Neural progenitor cell (in vitro differentiated cells): ENCODE measurements at regions not wholly inside any gene's neighbourhood (a gene's known extent, or its start where the extent isn't known, plus 50 kb on each side); places are given as distances from the start of the nearest gene placed in this dataset.

Experiments used
- DNase-seq: peaks from one replicate; pipeline ENCODE4 v3.0.0-alpha.2; 2016; ENCODE audit warnings: low spot score
- H2AFZ ChIP-seq: fragments of 200-600 bp; sonication (generic); replicated peaks from 2 replicates; pipeline ENCODE4 v1.6.1; 2016; ENCODE audit warnings: antibody characterized with exemption
- H3F3A ChIP-seq: fragments of 200-600 bp; sonication (generic); 2 replicates; pipeline ENCODE4 v1.6.1; 2016; ENCODE audit warnings: antibody characterized with exemption, low read depth
- H3K27ac ChIP-seq: fragments of 200-600 bp; sonication (generic); 2 replicates; pipeline ENCODE4 v1.5.1; 2016; ENCODE audit warnings: mild to moderate bottlenecking
- H3K27me3 ChIP-seq: fragments of 200-600 bp; sonication (generic); 2 replicates; pipeline ENCODE4 v1.6.1; 2016; ENCODE audit warnings: mild to moderate bottlenecking, moderate library complexity
- H3K36me3 ChIP-seq: fragments of 200-600 bp; sonication (generic); 2 replicates; pipeline ENCODE4 v1.5.1; 2016
- H3K4me1 ChIP-seq: fragments of 200-600 bp; sonication (generic); 2 replicates; pipeline ENCODE4 v1.6.1; 2016; ENCODE audit warnings: mixed run types
- H3K4me2 ChIP-seq: fragments of 200-600 bp; sonication (generic); 2 replicates; pipeline ENCODE4 v1.6.1; 2016
- H3K4me3 ChIP-seq: fragments of 200-600 bp; sonication (generic); 2 replicates; pipeline ENCODE4 v1.5.1; 2016
- H3K79me2 ChIP-seq: fragments of 200-600 bp; sonication (generic); 2 replicates; pipeline ENCODE4 v1.6.1; 2016; ENCODE audit warnings: low read depth
- H3K9ac ChIP-seq: fragments of 200-600 bp; sonication (generic); 2 replicates; pipeline ENCODE4 v1.6.1; 2016
- H3K9me3 ChIP-seq: fragments of 200-600 bp; sonication (generic); 2 replicates; pipeline ENCODE4 v1.5.1; 2016; ENCODE audit warnings: low read depth
- H4K20me1 ChIP-seq: fragments of 200-600 bp; sonication (generic); 2 replicates; pipeline ENCODE4 v1.6.1; 2016; ENCODE audit warnings: low read depth
- H3K27ac Mint-ChIP-seq: 3 replicates; pipeline ENCODE4 v1.8.0; 2021; ENCODE audit warnings: mixed read lengths
- H3K27me3 Mint-ChIP-seq: 2 replicates; pipeline ENCODE4 v1.8.0; 2022; ENCODE audit warnings: low read depth, mild to moderate bottlenecking, inconsistent platforms, moderate library complexity, mixed read lengths; ENCODE audit not compliant: insufficient read depth
- H3K36me3 Mint-ChIP-seq: 3 replicates; pipeline ENCODE4 v1.8.0; 2021; ENCODE audit warnings: mixed read lengths
- H3K4me1 Mint-ChIP-seq: 3 replicates; pipeline ENCODE4 v1.8.0; 2021; ENCODE audit warnings: mixed read lengths
- H3K4me3 Mint-ChIP-seq: 3 replicates; pipeline ENCODE4 v1.8.0; 2021; ENCODE audit warnings: mild to moderate bottlenecking, moderate library complexity, mixed read lengths
- H3K9me3 Mint-ChIP-seq: 3 replicates; pipeline ENCODE4 v1.8.0; 2020; ENCODE audit warnings: mixed read lengths
- EZH2 ChIP-seq: fragments of 200-600 bp; sonication (generic); IDR thresholded peaks from 2 replicates; pipeline ENCODE4 v1.6.1; 2017; ENCODE audit warnings: antibody characterized with exemption, mild to moderate bottlenecking, moderate library complexity
- EZH2phosphoT487 ChIP-seq: fragments of 200-600 bp; sonication (generic); IDR thresholded peaks from 2 replicates; pipeline ENCODE4 v1.6.1; 2017; ENCODE audit warnings: antibody characterized with exemption
- TF ChIP-seq, protein P1 (sequence below): fragments of 200-600 bp; sonication (generic); IDR thresholded peaks from 2 replicates; pipeline ENCODE4 v1.5.1; 2017; ENCODE audit warnings: antibody characterized with exemption, mild to moderate bottlenecking

DNA sequence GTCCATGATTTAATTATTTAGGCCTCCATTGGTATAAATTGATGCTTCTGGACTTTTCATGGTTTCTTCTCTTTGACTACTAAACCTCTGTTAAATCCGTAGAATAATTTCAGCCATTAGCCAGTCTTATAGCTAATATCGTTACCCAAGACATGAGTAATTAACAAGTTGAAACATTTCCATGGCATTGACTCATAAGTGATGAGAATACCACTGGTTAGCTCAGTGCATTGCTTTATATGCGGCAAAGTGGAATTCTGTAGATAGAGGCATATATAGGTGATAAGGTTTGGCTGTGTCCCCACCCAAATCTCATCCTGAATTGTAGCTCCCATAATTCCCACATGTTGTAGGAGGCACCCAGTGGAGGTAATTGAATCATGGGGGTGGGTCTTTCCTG lies 80.6 kb downstream of the VCX2 start:
- H3K4me3 ChIP-seq = no peak overlapping the region
- H3K36me3 Mint-ChIP-seq = no peaks in the 10 kb centered on the region
- H2AFZ ChIP-seq = no peak overlapping the region
- peaks cover 22% of the 10 kb centered on the region for H3K4me1 ChIP-seq
- no peak for DNase-seq
- no peaks in the 10 kb centered on the region for H3F3A ChIP-seq
- no peak overlapping the region for H3K27ac ChIP-seq
- H3K4me2 ChIP-seq = no peak overlapping the region
- TF ChIP-seq EZH2 = no peak
- TF ChIP-seq, protein P1, sequence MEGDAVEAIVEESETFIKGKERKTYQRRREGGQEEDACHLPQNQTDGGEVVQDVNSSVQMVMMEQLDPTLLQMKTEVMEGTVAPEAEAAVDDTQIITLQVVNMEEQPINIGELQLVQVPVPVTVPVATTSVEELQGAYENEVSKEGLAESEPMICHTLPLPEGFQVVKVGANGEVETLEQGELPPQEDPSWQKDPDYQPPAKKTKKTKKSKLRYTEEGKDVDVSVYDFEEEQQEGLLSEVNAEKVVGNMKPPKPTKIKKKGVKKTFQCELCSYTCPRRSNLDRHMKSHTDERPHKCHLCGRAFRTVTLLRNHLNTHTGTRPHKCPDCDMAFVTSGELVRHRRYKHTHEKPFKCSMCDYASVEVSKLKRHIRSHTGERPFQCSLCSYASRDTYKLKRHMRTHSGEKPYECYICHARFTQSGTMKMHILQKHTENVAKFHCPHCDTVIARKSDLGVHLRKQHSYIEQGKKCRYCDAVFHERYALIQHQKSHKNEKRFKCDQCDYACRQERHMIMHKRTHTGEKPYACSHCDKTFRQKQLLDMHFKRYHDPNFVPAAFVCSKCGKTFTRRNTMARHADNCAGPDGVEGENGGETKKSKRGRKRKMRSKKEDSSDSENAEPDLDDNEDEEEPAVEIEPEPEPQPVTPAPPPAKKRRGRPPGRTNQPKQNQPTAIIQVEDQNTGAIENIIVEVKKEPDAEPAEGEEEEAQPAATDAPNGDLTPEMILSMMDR = no peak
- no peak for TF ChIP-seq EZH2phosphoT487
- no peaks in the 10 kb centered on the region for H3K9me3 Mint-ChIP-seq
- H3K4me1 Mint-ChIP-seq = no peaks in the 10 kb centered on the region
- no peaks in the 10 kb centered on the region for H3K79me2 ChIP-seq
- no peak overlapping the region for H3K27ac Mint-ChIP-seq
- H4K20me1 ChIP-seq = no peaks in the 10 kb centered on the region
- H3K36me3 ChIP-seq = no peaks in the 10 kb centered on the region
- H3K27me3 Mint-ChIP-seq = no peaks in the 10 kb centered on the region
- no peak overlapping the region for H3K9ac ChIP-seq
- no peaks in the 10 kb centered on the region for H3K27me3 ChIP-seq
- no peak overlapping the region for H3K4me3 Mint-ChIP-seq
- no peaks in the 10 kb centered on the region for H3K9me3 ChIP-seq

DNA sequence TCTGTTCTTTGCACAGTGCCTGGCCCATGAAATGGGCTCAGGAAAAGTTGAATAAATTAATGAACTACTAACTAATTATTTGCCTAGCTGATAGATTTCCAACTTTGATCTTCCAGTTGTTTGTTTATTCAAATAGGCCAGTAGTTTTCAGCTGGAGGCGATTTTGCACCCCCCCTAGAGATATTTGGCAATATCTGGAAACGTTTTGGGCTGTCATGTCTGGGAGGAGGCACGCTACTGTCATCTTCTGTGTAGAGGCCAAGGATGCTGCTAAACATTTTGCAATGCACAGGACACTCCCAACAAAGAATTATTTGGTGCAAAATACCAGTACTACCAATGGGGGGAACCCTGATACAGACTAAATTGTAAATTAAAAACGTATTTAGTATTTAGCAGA lies 81.9 kb downstream of the VCX2 start:
- no peaks in the 10 kb centered on the region for H3K9me3 ChIP-seq

DNA sequence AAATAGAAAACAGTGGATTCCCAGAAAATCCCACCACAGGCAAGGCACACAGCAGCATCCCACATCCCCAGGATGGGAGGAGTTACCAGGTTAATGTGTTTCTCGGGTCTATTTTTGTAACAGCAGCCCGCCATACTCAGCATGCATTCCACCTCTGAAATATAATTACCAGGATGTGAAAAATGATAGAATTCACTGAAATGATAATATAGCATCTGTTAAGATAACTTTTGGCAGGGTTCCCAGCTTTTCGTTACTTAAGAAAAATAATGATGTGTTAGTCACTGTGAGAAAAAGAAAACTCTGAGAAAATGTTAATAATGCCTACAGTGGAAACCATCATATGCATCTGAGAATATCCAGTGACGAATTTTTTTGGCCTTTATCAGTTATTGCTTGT lies 87.1 kb downstream of the VCX2 start:
- Histone ChIP-seq H3K9ac (no peak overlapping the region), H2AFZ (no peak overlapping the region), H4K20me1 (no peaks in the 10 kb centered on the region), H3K4me2 (no peak overlapping the region), H3F3A (no peaks in the 10 kb centered on the region), H3K4me1 (peaks cover 32% of the 10 kb centered on the region), H3K9me3 (no peaks in the 10 kb centered on the region), H3K27ac (no peak overlapping the region), H3K36me3 (no peaks in the 10 kb centered on the region), H3K4me3 (peak overlapping the region; percentile 3), H3K79me2 (no peaks in the 10 kb centered on the region), H3K27me3 (no peaks in the 10 kb centered on the region)
- H3K36me3 Mint-ChIP-seq = no peaks in the 10 kb centered on the region
- no peaks in the 10 kb centered on the region for H3K27me3 Mint-ChIP-seq
- no peaks in the 10 kb centered on the region for H3K9me3 Mint-ChIP-seq
- no peak overlapping the region for H3K27ac Mint-ChIP-seq
- H3K4me1 Mint-ChIP-seq = peaks cover 20% of the 10 kb centered on the region
- H3K4me3 Mint-ChIP-seq = no peak overlapping the region
- TF ChIP-seq EZH2phosphoT487 (no peak), EZH2 (no peak)
- TF ChIP-seq, protein P1 = no peak
- no peak for DNase-seq

More for the DNA sequence above, 81.9 kb downstream of the VCX2 start:
- Histone ChIP-seq H3F3A (no peaks in the 10 kb centered on the region), H4K20me1 (no peaks in the 10 kb centered on the region), H3K79me2 (no peaks in the 10 kb centered on the region), H3K9ac (no peak overlapping the region), H3K27me3 (no peaks in the 10 kb centered on the region), H2AFZ (no peak overlapping the region), H3K27ac (no peak overlapping the region), H3K4me3 (no peak overlapping the region), H3K36me3 (no peaks in the 10 kb centered on the region), H3K4me2 (no peak overlapping the region), H3K4me1 (peaks cover 22% of the 10 kb centered on the region)
- H3K4me1 Mint-ChIP-seq = peaks cover 3% of the 10 kb centered on the region
- H3K4me3 Mint-ChIP-seq = no peak overlapping the region
- no peaks in the 10 kb centered on the region for H3K36me3 Mint-ChIP-seq
- H3K27ac Mint-ChIP-seq = no peak overlapping the region
- DNase-seq = no peak
- H3K9me3 Mint-ChIP-seq = no peaks in the 10 kb centered on the region
- TF ChIP-seq, protein P1 = no peak
- TF ChIP-seq EZH2 (no peak), EZH2phosphoT487 (no peak)
- H3K27me3 Mint-ChIP-seq = no peaks in the 10 kb centered on the region
